ENCODE measurements at regions not wholly inside any gene's neighbourhood (a gene's known extent, or its start where the extent isn't known, plus 50 kb on each side); places are given as distances from the start of the nearest gene placed in this dataset.

GRCh38 chr10:109428775-109429491 is 494.4 kb downstream of the XPNPEP1 start:
- no peak overlapping the region for H3K4me3 ChIP-seq (ENCODE audit: low read depth, low read length)
- TF ChIP-seq, protein P1, sequence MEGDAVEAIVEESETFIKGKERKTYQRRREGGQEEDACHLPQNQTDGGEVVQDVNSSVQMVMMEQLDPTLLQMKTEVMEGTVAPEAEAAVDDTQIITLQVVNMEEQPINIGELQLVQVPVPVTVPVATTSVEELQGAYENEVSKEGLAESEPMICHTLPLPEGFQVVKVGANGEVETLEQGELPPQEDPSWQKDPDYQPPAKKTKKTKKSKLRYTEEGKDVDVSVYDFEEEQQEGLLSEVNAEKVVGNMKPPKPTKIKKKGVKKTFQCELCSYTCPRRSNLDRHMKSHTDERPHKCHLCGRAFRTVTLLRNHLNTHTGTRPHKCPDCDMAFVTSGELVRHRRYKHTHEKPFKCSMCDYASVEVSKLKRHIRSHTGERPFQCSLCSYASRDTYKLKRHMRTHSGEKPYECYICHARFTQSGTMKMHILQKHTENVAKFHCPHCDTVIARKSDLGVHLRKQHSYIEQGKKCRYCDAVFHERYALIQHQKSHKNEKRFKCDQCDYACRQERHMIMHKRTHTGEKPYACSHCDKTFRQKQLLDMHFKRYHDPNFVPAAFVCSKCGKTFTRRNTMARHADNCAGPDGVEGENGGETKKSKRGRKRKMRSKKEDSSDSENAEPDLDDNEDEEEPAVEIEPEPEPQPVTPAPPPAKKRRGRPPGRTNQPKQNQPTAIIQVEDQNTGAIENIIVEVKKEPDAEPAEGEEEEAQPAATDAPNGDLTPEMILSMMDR (IDR thresholded peaks at IDR 0.05; ENCODE audit: low read depth, low read length, missing control alignments), result no peak
- DNase-seq (ENCODE audit: low read depth), result no peak

GRCh38 chr10:109427411-109427810 is 495.9 kb downstream of the XPNPEP1 start:
- TF ChIP-seq, protein P1 (IDR thresholded peaks at IDR 0.05; ENCODE audit: low read depth, low read length, missing control alignments), result no peak
- no peak overlapping the region for H3K4me3 ChIP-seq (ENCODE audit: low read depth, low read length)
- no peak for DNase-seq (ENCODE audit: low read depth)

- no peak for DNase-seq (ENCODE audit: low read depth)
- TF ChIP-seq, protein P1 (IDR thresholded peaks at IDR 0.05; ENCODE audit: low read depth, low read length, missing control alignments), result no peak
- H3K4me3 ChIP-seq (ENCODE audit: low read depth, low read length), result no peak overlapping the region
These were observed 496.3 kb downstream of the XPNPEP1 start for GRCh38 chr10:109426987-109427386.

DNA sequence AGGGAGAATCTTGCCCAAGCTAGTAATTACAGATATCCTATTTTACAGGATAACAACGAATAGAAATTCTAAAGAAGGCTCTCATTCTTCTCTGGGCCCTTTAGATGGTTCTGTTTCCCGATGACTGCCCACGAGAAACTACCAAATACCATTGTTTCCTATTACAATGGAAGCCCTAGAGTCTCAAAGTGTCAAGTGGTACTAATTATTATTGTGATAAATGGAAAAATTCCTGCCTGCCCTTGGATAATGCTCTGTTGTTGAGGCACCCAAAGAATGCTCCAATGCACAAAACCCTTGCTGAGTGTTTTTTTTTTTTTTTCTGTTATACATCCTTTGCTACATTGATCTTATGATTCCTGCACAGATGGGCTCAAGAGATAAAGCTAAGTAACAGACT is 504.5 kb downstream of the XPNPEP1 start:
- DNase-seq (ENCODE audit: low read depth), result no peak
- TF ChIP-seq, protein P1 (IDR thresholded peaks at IDR 0.05; ENCODE audit: low read depth, low read length, missing control alignments), result no peak
- no peak overlapping the region for H3K4me3 ChIP-seq (ENCODE audit: low read depth, low read length)

GRCh38 chr10:109417803-109418202 is 505.5 kb downstream of the XPNPEP1 start:
- DNase-seq (ENCODE audit: low read depth), result no peak
- TF ChIP-seq, protein P1 (IDR thresholded peaks at IDR 0.05; ENCODE audit: low read depth, low read length, missing control alignments), result no peak
- no peak overlapping the region for H3K4me3 ChIP-seq (ENCODE audit: low read depth, low read length)

GRCh38 chr10:109412353-109412752 is 511.0 kb downstream of the XPNPEP1 start:
- H3K4me3 ChIP-seq (ENCODE audit: low read depth, low read length), result no peak overlapping the region
- no peak for DNase-seq (ENCODE audit: low read depth)
- TF ChIP-seq, protein P1 (IDR thresholded peaks at IDR 0.05; ENCODE audit: low read depth, low read length, missing control alignments), result no peak

DNA sequence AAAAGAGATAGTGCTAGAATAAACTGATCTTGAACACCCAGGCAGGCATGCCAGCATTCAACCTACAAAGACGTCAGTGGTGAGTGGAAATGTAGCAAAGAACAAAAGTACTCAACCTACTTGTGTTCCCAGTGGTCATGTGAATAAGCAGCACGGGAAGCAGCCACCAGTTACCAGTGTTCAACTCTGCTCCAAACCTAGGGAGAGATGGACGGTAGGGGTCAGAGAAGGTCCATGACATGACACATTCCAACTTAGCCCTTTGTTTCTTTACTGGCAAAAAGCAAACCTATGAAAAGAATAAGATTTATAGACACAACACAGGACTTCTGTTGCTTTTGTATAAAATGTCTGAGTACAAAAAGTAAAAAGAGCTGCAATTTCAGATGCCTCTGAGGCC is 511.4 kb downstream of the XPNPEP1 start:
- TF ChIP-seq, protein P1 (IDR thresholded peaks at IDR 0.05; ENCODE audit: low read depth, low read length, missing control alignments), result no peak
- no peak for DNase-seq (ENCODE audit: low read depth)
- no peak overlapping the region for H3K4me3 ChIP-seq (ENCODE audit: low read depth, low read length)
